ENCODE measurements at regions not wholly inside any gene's neighbourhood (a gene's known extent, or its start where the extent isn't known, plus 50 kb on each side); places are given as distances from the start of the nearest gene placed in this dataset.

- peak in 11 of 12 donors; percentile 18 to 56 (median 43) for TF ChIP-seq CTCF (IDR thresholded peaks at IDR 0.05)
- no peak for TF ChIP-seq POLR2A (IDR thresholded peaks at IDR 0.05)
These were observed 1251.2 kb downstream of the BRD1 start for GRCh38 chr22:48576333-48577013.

Data from heart left ventricle (tissue), 13 donors.